AG04449 (cell line): ENCODE measurements at regions not wholly inside any gene's neighbourhood (a gene's known extent, or its start where the extent isn't known, plus 50 kb on each side); places are given as distances from the start of the nearest gene placed in this dataset.

Experiments used
- CTCF ChIA-PET: fragments of 350-600 bp; formaldehyde crosslinking; extraction: SDS; loops from one replicate; lab custom pipeline; 2021; ENCODE audit warnings: antibody characterized with exemption; lab: Yijun Ruan, JAX
- POLR2A ChIA-PET: fragments of 400-600, 350-600 bp; formaldehyde crosslinking; extraction: SDS; loops from one replicate; lab custom pipeline; 2020; ENCODE audit warnings: antibody characterized with exemption, inconsistent platforms; lab: Yijun Ruan, JAX
- DNase-seq: peaks from one replicate; pipeline ENCODE4 v3.0.0-alpha.2; 2010; ENCODE audit warnings: low read depth, low spot score
- H3K4me3 ChIP-seq: 2 replicates; pipeline ENCODE4 v1.5.1; 2011; ENCODE audit warnings: low read depth, mild to moderate bottlenecking, control low read depth, low read length
- TF ChIP-seq, protein P1 (sequence below): IDR thresholded peaks from one replicate; pipeline ENCODE4 v1.5.1; 2011; ENCODE audit warnings: mild to moderate bottlenecking, moderate library complexity, low read length, control low read depth, inconsistent platforms; ENCODE audit not compliant: insufficient read depth; ENCODE audit errors: missing control alignments

DNA sequence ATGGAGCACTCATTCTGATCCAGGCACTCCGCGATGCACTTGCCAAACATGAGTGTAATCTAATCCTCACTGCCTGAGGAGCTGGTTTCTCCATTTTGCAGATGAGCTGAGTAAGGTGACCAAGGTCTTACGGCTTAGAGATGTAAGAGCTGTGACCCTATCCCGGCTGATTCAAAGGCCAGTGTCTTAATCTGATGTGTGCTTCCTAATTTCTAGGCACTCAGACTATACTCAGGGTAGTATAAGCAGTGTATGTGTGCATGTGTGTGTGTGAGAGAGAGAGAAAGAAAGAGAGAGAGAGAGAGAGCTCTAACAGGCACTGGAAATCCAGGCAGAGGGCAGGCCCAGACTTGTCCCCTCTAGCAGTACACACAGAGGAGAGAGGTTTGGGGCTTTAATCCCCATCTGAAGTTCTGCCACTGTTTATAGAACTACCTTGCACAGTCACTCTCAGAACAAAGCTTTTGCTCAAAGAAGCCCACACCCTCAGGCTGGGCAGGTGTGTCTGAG is 188.2 kb downstream of the ZBTB18 start:
- DNase-seq: no peak
- TF ChIP-seq, protein P1, sequence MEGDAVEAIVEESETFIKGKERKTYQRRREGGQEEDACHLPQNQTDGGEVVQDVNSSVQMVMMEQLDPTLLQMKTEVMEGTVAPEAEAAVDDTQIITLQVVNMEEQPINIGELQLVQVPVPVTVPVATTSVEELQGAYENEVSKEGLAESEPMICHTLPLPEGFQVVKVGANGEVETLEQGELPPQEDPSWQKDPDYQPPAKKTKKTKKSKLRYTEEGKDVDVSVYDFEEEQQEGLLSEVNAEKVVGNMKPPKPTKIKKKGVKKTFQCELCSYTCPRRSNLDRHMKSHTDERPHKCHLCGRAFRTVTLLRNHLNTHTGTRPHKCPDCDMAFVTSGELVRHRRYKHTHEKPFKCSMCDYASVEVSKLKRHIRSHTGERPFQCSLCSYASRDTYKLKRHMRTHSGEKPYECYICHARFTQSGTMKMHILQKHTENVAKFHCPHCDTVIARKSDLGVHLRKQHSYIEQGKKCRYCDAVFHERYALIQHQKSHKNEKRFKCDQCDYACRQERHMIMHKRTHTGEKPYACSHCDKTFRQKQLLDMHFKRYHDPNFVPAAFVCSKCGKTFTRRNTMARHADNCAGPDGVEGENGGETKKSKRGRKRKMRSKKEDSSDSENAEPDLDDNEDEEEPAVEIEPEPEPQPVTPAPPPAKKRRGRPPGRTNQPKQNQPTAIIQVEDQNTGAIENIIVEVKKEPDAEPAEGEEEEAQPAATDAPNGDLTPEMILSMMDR: no peak
- H3K4me3 ChIP-seq: no peak overlapping the region
- ChIA-PET POLR2A (no interaction called here), CTCF (no interaction called here)

DNA sequence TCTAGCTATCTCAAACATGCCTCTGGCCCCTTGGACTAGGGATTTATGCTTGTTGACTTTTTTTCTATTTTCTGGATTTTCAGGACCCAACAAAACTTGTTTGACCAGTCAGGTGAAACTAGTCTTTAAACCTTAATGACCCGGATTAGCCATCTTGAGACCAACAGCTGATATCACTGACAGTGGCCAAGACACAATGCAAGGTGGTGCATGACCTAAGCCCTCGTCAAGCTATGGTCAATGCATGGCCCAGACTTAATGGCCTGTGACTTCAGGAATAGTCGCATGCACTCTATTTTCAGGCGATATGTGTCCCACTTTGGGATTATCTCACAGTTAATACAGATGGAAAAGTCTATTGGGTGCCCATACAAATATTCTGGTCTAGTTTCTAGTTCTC is 190.4 kb downstream of the ZBTB18 start:
- H3K4me3 ChIP-seq: no peak overlapping the region
- no peak for DNase-seq
- TF ChIP-seq, protein P1: no peak
- POLR2A ChIA-PET: no interaction called here
- CTCF ChIA-PET: no interaction called here

DNA sequence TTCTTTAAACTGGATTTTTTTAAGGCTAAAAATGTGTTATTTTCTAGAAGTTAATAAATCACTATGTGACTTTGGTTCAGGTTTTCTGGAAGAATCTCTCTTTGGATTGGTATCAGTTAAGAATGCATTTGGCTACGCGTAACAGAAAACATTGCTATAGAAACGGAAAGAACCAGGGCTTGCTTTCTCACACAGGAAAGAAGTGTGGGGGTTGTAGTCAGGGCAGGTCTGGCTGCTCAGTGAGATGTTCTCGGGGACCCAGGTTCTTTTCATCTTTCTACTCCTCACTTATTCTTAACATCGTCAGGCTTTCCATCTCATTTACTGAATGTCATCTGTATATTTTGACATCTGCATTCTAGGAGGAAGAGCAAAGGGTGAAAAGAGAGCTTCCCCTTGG is 191.4 kb downstream of the ZBTB18 start:
- TF ChIP-seq, protein P1: no peak
- CTCF ChIA-PET: interaction anchor here (0.7 kb wide), 1 partner anchor 8 kb away, joined by 3 read pairs; no protein-coding TSS in a partner anchor
- POLR2A ChIA-PET: no interaction called here
- no peak overlapping the region for H3K4me3 ChIP-seq
- DNase-seq: no peak

DNA sequence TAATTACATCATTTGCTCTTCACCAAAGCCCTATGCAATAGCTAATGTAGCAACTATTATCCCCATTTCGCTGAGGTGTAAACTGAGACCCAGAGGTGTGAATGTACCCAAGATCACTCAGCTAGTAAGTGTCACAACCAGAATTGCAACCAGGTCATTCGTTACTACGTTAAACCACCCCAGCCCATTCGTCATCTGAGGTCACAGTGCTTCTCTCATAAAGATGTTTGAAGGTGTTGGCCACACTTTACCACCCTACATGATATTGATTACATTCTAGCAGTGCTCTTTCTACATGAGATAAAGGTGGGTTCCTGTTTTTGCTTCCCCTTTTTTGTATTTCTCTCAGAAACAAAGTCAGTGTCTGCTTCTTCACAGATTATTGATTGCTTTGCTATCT is 195.3 kb downstream of the ZBTB18 start:
- no peak for DNase-seq
- ChIA-PET POLR2A (no interaction called here), CTCF (no interaction called here)
- H3K4me3 ChIP-seq: no peak overlapping the region
- TF ChIP-seq, protein P1: no peak

DNA sequence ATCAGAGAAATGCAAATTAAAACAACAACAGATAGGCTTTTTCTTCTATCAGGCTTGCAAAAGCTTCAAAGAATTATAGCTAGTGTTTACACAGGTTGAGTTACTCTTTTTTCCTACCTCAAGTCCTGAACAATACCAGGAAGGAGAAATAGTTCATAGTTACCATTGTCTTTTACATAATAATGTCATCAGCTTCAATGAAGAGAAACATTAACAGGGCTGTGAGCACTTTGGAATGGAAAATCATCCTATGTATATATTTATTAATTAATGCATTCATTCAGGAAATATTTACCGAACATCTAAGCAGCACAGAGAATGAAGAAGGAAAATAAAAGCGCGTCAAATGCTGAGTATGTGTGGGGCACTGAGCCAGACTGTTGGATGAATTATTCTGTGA is 197.3 kb downstream of the ZBTB18 start:
- no peak for DNase-seq
- no peak overlapping the region for H3K4me3 ChIP-seq
- CTCF ChIA-PET: no interaction called here
- TF ChIP-seq, protein P1: no peak
- POLR2A ChIA-PET: no interaction called here

DNA sequence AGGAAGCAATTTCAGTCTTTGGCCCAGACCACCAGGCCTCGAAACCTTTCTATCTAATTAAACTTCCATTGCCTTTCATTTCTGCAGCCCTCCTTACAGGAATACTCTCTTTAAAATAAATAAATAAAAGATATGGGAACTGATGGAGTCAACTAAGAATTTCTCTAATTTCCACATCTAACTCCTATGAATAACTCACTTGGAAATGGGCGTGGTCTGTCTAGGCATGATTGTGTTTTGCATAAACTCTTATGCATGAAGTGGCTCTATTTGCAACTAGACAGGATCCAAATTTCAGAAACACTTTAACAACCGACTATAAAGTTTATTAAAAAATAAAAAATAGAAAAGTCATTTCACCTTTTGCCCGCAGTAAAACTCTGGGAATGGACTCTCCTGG is 199.5 kb downstream of the ADSS2 start:
- ChIA-PET POLR2A (no interaction called here), CTCF (no interaction called here)
- no peak for DNase-seq
- TF ChIP-seq, protein P1: no peak
- no peak overlapping the region for H3K4me3 ChIP-seq
